ENCODE measurements at regions not wholly inside any gene's neighbourhood (a gene's known extent, or its start where the extent isn't known, plus 50 kb on each side); places are given as distances from the start of the nearest gene placed in this dataset.

GRCh38 chr3:181442066-181442465, 269.7 kb upstream of the SOX2 start:
- DNase-seq (ENCODE audit: low spot score), result no peak

- no peak for DNase-seq (ENCODE audit: low spot score)
Measured at GRCh38 chr3:181432992-181433391, 278.7 kb upstream of the SOX2 start.

- DNase-seq (ENCODE audit: low spot score), result no peak
Measured at GRCh38 chr3:181431748-181432147, 280.0 kb upstream of the SOX2 start.

- DNase-seq (ENCODE audit: low spot score), result no peak
Measured at GRCh38 chr3:181425074-181425473, 286.7 kb upstream of the SOX2 start.

- DNase-seq (ENCODE audit: low spot score), result no peak
Measured at GRCh38 chr3:181418233-181418632, 293.5 kb upstream of the SOX2 start.

- DNase-seq (ENCODE audit: low spot score), result no peak
Measured at GRCh38 chr3:181417748-181418147, 294.0 kb upstream of the SOX2 start.

- DNase-seq (ENCODE audit: low spot score), result no peak
Measured at GRCh38 chr3:181410870-181411269, 300.9 kb upstream of the SOX2 start.

- DNase-seq (ENCODE audit: low spot score), result no peak
Measured at GRCh38 chr3:181403876-181404660, 307.7 kb upstream of the SOX2 start.

- no peak for DNase-seq (ENCODE audit: low spot score)
Measured at GRCh38 chr3:181402347-181402746, 309.4 kb upstream of the SOX2 start.

GRCh38 chr3:181384970-181385369, 326.8 kb upstream of the SOX2 start:
- no peak for DNase-seq (ENCODE audit: low spot score)

- no peak for DNase-seq (ENCODE audit: low spot score)
Measured at GRCh38 chr3:181383760-181384159, 328.0 kb upstream of the SOX2 start.

- no peak for DNase-seq (ENCODE audit: low spot score)
Measured at GRCh38 chr3:181383201-181383600, 328.5 kb upstream of the SOX2 start.

- no peak for DNase-seq (ENCODE audit: low spot score)
Measured at GRCh38 chr3:181382656-181383055, 329.1 kb upstream of the SOX2 start.

GRCh38 chr3:181379278-181379677, 332.4 kb upstream of the SOX2 start:
- DNase-seq (ENCODE audit: low spot score), result no peak

- no peak for DNase-seq (ENCODE audit: low spot score)
Measured at GRCh38 chr3:181369637-181370036, 342.1 kb upstream of the SOX2 start.

- no peak for DNase-seq (ENCODE audit: low spot score)
Measured at GRCh38 chr3:181363231-181363630, 348.5 kb upstream of the SOX2 start.

- no peak for DNase-seq (ENCODE audit: low spot score)
Measured at GRCh38 chr3:181362378-181362777, 349.3 kb upstream of the SOX2 start.

- DNase-seq (ENCODE audit: low spot score), result no peak
Measured at GRCh38 chr3:181358562-181358961, 353.2 kb upstream of the SOX2 start.

- no peak for DNase-seq (ENCODE audit: low spot score)
Measured at GRCh38 chr3:181358060-181358459, 353.7 kb upstream of the SOX2 start.

- no peak for DNase-seq (ENCODE audit: low spot score)
Measured at GRCh38 chr3:181354140-181354539, 357.6 kb upstream of the SOX2 start.

- no peak for DNase-seq (ENCODE audit: low spot score)
Measured at GRCh38 chr3:181344331-181344730, 354.8 kb upstream of the DNAJC19 start.

GRCh38 chr3:181336597-181336996, 347.1 kb upstream of the DNAJC19 start:
- no peak for DNase-seq (ENCODE audit: low spot score)

- DNase-seq (ENCODE audit: low spot score), result no peak
Measured at GRCh38 chr3:181333394-181333793, 343.9 kb upstream of the DNAJC19 start.

GRCh38 chr3:181330821-181331563, 341.5 kb upstream of the DNAJC19 start:
- DNase-seq (ENCODE audit: low spot score), result no peak

Measured in hepatic stellate cell (primary cell).